ENCODE measurements at regions not wholly inside any gene's neighbourhood (a gene's known extent, or its start where the extent isn't known, plus 50 kb on each side); places are given as distances from the start of the nearest gene placed in this dataset.
"Not testable (repeated sequence)": the region's sequence is repeated elsewhere in the genome, so short reads cannot be mapped to it uniquely, and the experiment has no call there.

- DNase-seq: no peak
These were observed 474.2 kb upstream of the FTMT start for GRCh38 chr5:121377461-121377860.

GRCh38 chr5:121378046-121378445 lies 473.6 kb upstream of the FTMT start:
- DNase-seq: no peak

GRCh38 chr5:121378559-121379359 lies 472.9 kb upstream of the FTMT start:
- no peak for DNase-seq

- no peak for DNase-seq
These were observed 471.6 kb upstream of the FTMT start for GRCh38 chr5:121380066-121380465.

GRCh38 chr5:121384359-121384758 lies 467.3 kb upstream of the FTMT start:
- peak; percentile 8 for DNase-seq

- no peak for DNase-seq
These were observed 465.3 kb upstream of the FTMT start for GRCh38 chr5:121386334-121386733.

- no peak for DNase-seq
These were observed 455.0 kb upstream of the FTMT start for GRCh38 chr5:121396716-121397115.

- DNase-seq: no peak
These were observed 451.8 kb upstream of the FTMT start for GRCh38 chr5:121399879-121400278.

GRCh38 chr5:121408778-121409177 lies 442.9 kb upstream of the FTMT start:
- no peak for DNase-seq

GRCh38 chr5:121415270-121415669 lies 436.4 kb upstream of the FTMT start:
- no peak for DNase-seq

- DNase-seq: no peak
These were observed 430.0 kb upstream of the FTMT start for GRCh38 chr5:121421646-121422045.

- no peak for DNase-seq
These were observed 426.7 kb upstream of the FTMT start for GRCh38 chr5:121424976-121425375.

GRCh38 chr5:121426153-121426552 lies 425.5 kb upstream of the FTMT start:
- DNase-seq: no peak

- no peak for DNase-seq
These were observed 421.9 kb upstream of the FTMT start for GRCh38 chr5:121429761-121430160.

- DNase-seq: no peak
These were observed 421.1 kb upstream of the FTMT start for GRCh38 chr5:121430538-121430937.

GRCh38 chr5:121445511-121445910 lies 406.2 kb upstream of the FTMT start:
- no peak for DNase-seq

- DNase-seq: no peak
These were observed 389.2 kb upstream of the FTMT start for GRCh38 chr5:121462441-121462840.

GRCh38 chr5:121471222-121471621 lies 380.5 kb upstream of the FTMT start:
- not testable (repeated sequence) for DNase-seq

GRCh38 chr5:121478636-121479035 lies 373.0 kb upstream of the FTMT start:
- no peak for DNase-seq

- DNase-seq: no peak
These were observed 372.3 kb upstream of the FTMT start for GRCh38 chr5:121479337-121479736.

GRCh38 chr5:121485281-121485680 lies 366.4 kb upstream of the FTMT start:
- DNase-seq: no peak

GRCh38 chr5:121485999-121486398 lies 365.7 kb upstream of the FTMT start:
- not testable (repeated sequence) for DNase-seq

- no peak for DNase-seq
These were observed 361.7 kb upstream of the FTMT start for GRCh38 chr5:121489972-121490371.

- no peak for DNase-seq
These were observed 354.5 kb upstream of the FTMT start for GRCh38 chr5:121497176-121497575.

- DNase-seq: no peak
These were observed 351.4 kb upstream of the FTMT start for GRCh38 chr5:121500310-121500709.
